ENCODE measurements at regions not wholly inside any gene's neighbourhood (a gene's known extent, or its start where the extent isn't known, plus 50 kb on each side); places are given as distances from the start of the nearest gene placed in this dataset.
A peak's percentile ranks its signal among the peaks of the same experiment; 100 is the strongest.

GRCh38 chr1:108082738-108083562 is 117.2 kb downstream of the SLC25A24 start:
- DNase-seq, result no peak

- no peak for DNase-seq
Measured at GRCh38 chr1:108082001-108082400, 117.0 kb upstream of the VAV3 start.

- peak; percentile 23 for DNase-seq
Measured at GRCh38 chr1:108080448-108080847, 115.5 kb upstream of the VAV3 start.

- peak; percentile 52 for DNase-seq
Measured at GRCh38 chr1:108079440-108080025, 114.6 kb upstream of the VAV3 start.

- DNase-seq, result no peak
Measured at GRCh38 chr1:108077991-108078390, 113.0 kb upstream of the VAV3 start.

- DNase-seq, result no peak
Measured at GRCh38 chr1:108075055-108075454, 110.1 kb upstream of the VAV3 start.

- DNase-seq, result no peak
Measured at GRCh38 chr1:108072776-108073175, 107.8 kb upstream of the VAV3 start.

- no peak for DNase-seq
Measured at GRCh38 chr1:108072212-108072611, 107.2 kb upstream of the VAV3 start.

- DNase-seq, result no peak
Measured at GRCh38 chr1:108071601-108072000, 106.6 kb upstream of the VAV3 start.

GRCh38 chr1:108070662-108071061 is 105.7 kb upstream of the VAV3 start:
- no peak for DNase-seq

- DNase-seq, result no peak
Measured at GRCh38 chr1:108067884-108068540, 103.0 kb upstream of the VAV3 start.

- no peak for DNase-seq
Measured at GRCh38 chr1:108066808-108067207, 101.8 kb upstream of the VAV3 start.

- DNase-seq, result no peak
Measured at GRCh38 chr1:108064255-108064654, 99.3 kb upstream of the VAV3 start.

- DNase-seq, result no peak
Measured at GRCh38 chr1:108063703-108064102, 98.7 kb upstream of the VAV3 start.

- no peak for DNase-seq
Measured at GRCh38 chr1:108059945-108060344, 95.0 kb upstream of the VAV3 start.

GRCh38 chr1:108057541-108057940 is 92.6 kb upstream of the VAV3 start:
- DNase-seq, result no peak

- no peak for DNase-seq
Measured at GRCh38 chr1:108056436-108056990, 91.5 kb upstream of the VAV3 start.

GRCh38 chr1:108055387-108055786 is 90.4 kb upstream of the VAV3 start:
- no peak for DNase-seq

- DNase-seq, result no peak
Measured at GRCh38 chr1:108054396-108054795, 89.4 kb upstream of the VAV3 start.

GRCh38 chr1:108053270-108054013 is 88.5 kb upstream of the VAV3 start:
- no peak for DNase-seq

- no peak for DNase-seq
Measured at GRCh38 chr1:108051631-108052377, 86.8 kb upstream of the VAV3 start.

GRCh38 chr1:108050911-108051629 is 86.1 kb upstream of the VAV3 start:
- DNase-seq, result no peak

All from activated gamma-delta T cell treated with Interleukin-2 at 50 U/mL for 16 hours (primary cell).